NB4 (cell line): ENCODE measurements at regions not wholly inside any gene's neighbourhood (a gene's known extent, or its start where the extent isn't known, plus 50 kb on each side); places are given as distances from the start of the nearest gene placed in this dataset.

Experiments used
- MYC ChIP-seq: IDR thresholded peaks from 2 replicates; pipeline ENCODE4 v1.6.1; 2011; ENCODE audit warnings: low read depth, low read length
- TF ChIP-seq, protein P1 (sequence below): IDR thresholded peaks from one replicate; pipeline ENCODE4 v1.5.1; 2012; ENCODE audit warnings: low read depth, low read length

DNA sequence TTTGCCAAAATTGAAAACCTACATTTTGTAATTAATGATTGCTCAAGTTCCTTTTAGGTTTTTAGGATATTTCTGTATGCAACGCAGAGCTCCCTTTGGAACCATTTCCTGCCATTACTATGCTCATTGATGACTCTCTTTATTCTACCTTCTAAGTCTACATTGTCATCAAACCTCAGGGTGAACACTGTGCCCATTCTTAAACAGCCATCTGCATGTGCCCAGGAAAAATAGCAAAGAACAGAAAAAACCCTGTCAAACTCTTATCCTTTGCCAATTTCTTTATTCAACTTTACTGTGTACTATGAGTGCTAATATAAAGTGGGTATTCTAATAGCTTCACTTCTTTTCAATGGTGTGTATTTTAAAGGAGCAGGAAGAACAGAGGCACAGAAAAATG lies 1455.9 kb downstream of the ADGRL3 start:
- TF ChIP-seq, protein P1, sequence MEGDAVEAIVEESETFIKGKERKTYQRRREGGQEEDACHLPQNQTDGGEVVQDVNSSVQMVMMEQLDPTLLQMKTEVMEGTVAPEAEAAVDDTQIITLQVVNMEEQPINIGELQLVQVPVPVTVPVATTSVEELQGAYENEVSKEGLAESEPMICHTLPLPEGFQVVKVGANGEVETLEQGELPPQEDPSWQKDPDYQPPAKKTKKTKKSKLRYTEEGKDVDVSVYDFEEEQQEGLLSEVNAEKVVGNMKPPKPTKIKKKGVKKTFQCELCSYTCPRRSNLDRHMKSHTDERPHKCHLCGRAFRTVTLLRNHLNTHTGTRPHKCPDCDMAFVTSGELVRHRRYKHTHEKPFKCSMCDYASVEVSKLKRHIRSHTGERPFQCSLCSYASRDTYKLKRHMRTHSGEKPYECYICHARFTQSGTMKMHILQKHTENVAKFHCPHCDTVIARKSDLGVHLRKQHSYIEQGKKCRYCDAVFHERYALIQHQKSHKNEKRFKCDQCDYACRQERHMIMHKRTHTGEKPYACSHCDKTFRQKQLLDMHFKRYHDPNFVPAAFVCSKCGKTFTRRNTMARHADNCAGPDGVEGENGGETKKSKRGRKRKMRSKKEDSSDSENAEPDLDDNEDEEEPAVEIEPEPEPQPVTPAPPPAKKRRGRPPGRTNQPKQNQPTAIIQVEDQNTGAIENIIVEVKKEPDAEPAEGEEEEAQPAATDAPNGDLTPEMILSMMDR: no peak
- TF ChIP-seq MYC: no peak
